Neural cell (in vitro differentiated cells): ENCODE measurements at regions not wholly inside any gene's neighbourhood (a gene's known extent, or its start where the extent isn't known, plus 50 kb on each side); places are given as distances from the start of the nearest gene placed in this dataset.

Experiments
- H2AFZ ChIP-seq: fragments of 200-600, 300-800 bp; sonication (generic), shearing (Covaris generic); 2 replicates; pipeline ENCODE4 v1.6.0; 2014; ENCODE audit warnings: low read depth, mild to moderate bottlenecking, antibody characterized with exemption, low read length, moderate library complexity
- H3F3A ChIP-seq: fragments of 200-600 bp; shearing (Covaris generic); 2 replicates; pipeline ENCODE4 v1.6.1; 2016; ENCODE audit warnings: mild to moderate bottlenecking, moderate library complexity, mixed read lengths, antibody characterized with exemption, low read length; ENCODE audit not compliant: insufficient read depth, poor library complexity, severe bottlenecking
- H3K27ac ChIP-seq: fragments of 200-600, 300-800 bp; sonication (generic), shearing (Covaris generic); 2 replicates; pipeline ENCODE4 v1.5.1; 2014; ENCODE audit warnings: mild to moderate bottlenecking, low read length, moderate library complexity
- H3K27me3 ChIP-seq: fragments of 300-800, 200-600 bp; sonication (generic), shearing (Covaris generic); 2 replicates; pipeline ENCODE4 v1.6.0; 2014; ENCODE audit warnings: mild to moderate bottlenecking, low read depth, low read length, moderate library complexity; ENCODE audit not compliant: insufficient read depth
- H3K36me3 ChIP-seq: fragments of 300-800, 200-600 bp; sonication (generic), shearing (Covaris generic); 2 replicates; pipeline ENCODE4 v1.5.1; 2014; ENCODE audit warnings: mild to moderate bottlenecking, antibody characterized with exemption, low read length, moderate library complexity; ENCODE audit not compliant: insufficient read depth
- H3K4me2 ChIP-seq: fragments of 300-800, 200-600 bp; sonication (generic), shearing (Covaris generic); 2 replicates; pipeline ENCODE4 v1.6.0; 2014; ENCODE audit warnings: mild to moderate bottlenecking, low read length
- H3K4me3 ChIP-seq: fragments of 300-800, 200-600 bp; sonication (generic), shearing (Covaris generic); 2 replicates; pipeline ENCODE4 v1.5.1; 2014; ENCODE audit warnings: mild to moderate bottlenecking, low read length, moderate library complexity
- H3K79me2 ChIP-seq: fragments of 200-600 bp; shearing (Covaris generic); replicated peaks from 2 replicates; pipeline ENCODE4 v1.6.0; 2014; ENCODE audit warnings: mild to moderate bottlenecking, low read length, moderate library complexity; ENCODE audit not compliant: insufficient read depth
- H3K9ac ChIP-seq: fragments of 300-800, 200-600 bp; sonication (generic), shearing (Covaris generic); 2 replicates; pipeline ENCODE4 v1.6.1; 2016; ENCODE audit warnings: mild to moderate bottlenecking, low read length, mixed read lengths
- H3K9me2 ChIP-seq: fragments of 200-600 bp; shearing (Covaris generic); 2 replicates; pipeline ENCODE4 v1.6.1; 2016; ENCODE audit warnings: mild to moderate bottlenecking, low read length, mixed read lengths; ENCODE audit not compliant: insufficient read depth
- H3K9me3 ChIP-seq: fragments of 200-600, 300-800 bp; sonication (generic), shearing (Covaris generic); 2 replicates; pipeline ENCODE4 v1.6.1; 2016; ENCODE audit warnings: mild to moderate bottlenecking, mixed run types, low read length, moderate library complexity, mixed read lengths
- H4K20me1 ChIP-seq: fragments of 200-600 bp; shearing (Covaris generic); 2 replicates; pipeline ENCODE4 v1.6.1; 2016; ENCODE audit warnings: mild to moderate bottlenecking, mixed run types; ENCODE audit not compliant: insufficient read depth
- EP300 ChIP-seq: fragments of 450-650 bp; conservative IDR thresholded peaks from 2 replicates; pipeline ENCODE4 v1.6.1; 2014; ENCODE audit warnings: antibody characterized with exemption, mild to moderate bottlenecking, moderate library complexity; ENCODE audit not compliant: poor library complexity, severe bottlenecking
- EZH2 ChIP-seq: fragments of 200-600, 300-800 bp; shearing (Covaris generic), sonication (generic); IDR thresholded peaks from 2 replicates; pipeline ENCODE4 v1.6.1; 2014; ENCODE audit warnings: antibody characterized with exemption, low read length, borderline replicate concordance, mild to moderate bottlenecking; ENCODE audit not compliant: insufficient read depth, poor library complexity, severe bottlenecking
- MXI1 ChIP-seq: fragments of 450-650 bp; conservative IDR thresholded peaks from 2 replicates; pipeline ENCODE4 v1.6.1; 2014; ENCODE audit warnings: antibody characterized with exemption, mild to moderate bottlenecking; ENCODE audit not compliant: poor library complexity, severe bottlenecking
- POLR2AphosphoS5 ChIP-seq: IDR thresholded peaks from 2 replicates; pipeline ENCODE4 v1.6.1; 2012
- RAD21 ChIP-seq: fragments of 450-650 bp; conservative IDR thresholded peaks from 2 replicates; pipeline ENCODE4 v1.6.1; 2014; ENCODE audit warnings: antibody characterized with exemption, mild to moderate bottlenecking, moderate library complexity
- SMC3 ChIP-seq: fragments of 450-650 bp; conservative IDR thresholded peaks from 2 replicates; pipeline ENCODE4 v1.6.1; 2014; ENCODE audit warnings: antibody characterized with exemption, mild to moderate bottlenecking, moderate library complexity; ENCODE audit not compliant: poor library complexity
- TAF1 ChIP-seq: IDR thresholded peaks from 2 replicates; pipeline ENCODE4 v1.6.1; 2012; ENCODE audit warnings: low read depth
- TF ChIP-seq, protein P1 (sequence below): IDR thresholded peaks from 2 replicates; pipeline ENCODE4 v1.6.1; 2012; ENCODE audit warnings: borderline replicate concordance
- TF ChIP-seq, protein P2 (sequence below): fragments of 450-650 bp; IDR thresholded peaks from 2 replicates; pipeline ENCODE4 v1.5.1; 2014; ENCODE audit warnings: antibody characterized with exemption, mild to moderate bottlenecking, moderate library complexity; ENCODE audit not compliant: poor library complexity, severe bottlenecking

DNA sequence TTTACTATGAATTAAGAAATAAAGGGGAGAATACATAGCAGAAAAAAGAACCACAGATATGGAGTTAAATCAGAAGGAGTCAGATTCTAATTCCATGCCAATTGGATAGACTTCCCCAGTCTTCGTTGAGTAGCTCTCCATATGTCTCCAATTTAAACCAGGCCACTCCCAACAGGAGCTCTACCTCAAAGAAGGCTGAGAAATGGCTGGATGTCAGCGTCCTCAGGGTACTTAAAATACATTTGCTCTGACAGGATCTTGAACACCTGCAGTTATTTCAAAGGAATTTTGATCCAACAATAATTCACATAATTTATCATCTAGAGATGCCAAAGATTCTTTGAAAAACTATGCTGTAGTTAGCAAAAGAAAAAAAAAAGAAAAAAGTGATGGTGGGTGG, 133.9 kb upstream of the FBN2 start:
- Histone ChIP-seq H3F3A (no peaks in the 10 kb centered on the region), H3K27ac (no peak overlapping the region), H4K20me1 (no peaks in the 10 kb centered on the region), H3K36me3 (no peaks in the 10 kb centered on the region), H3K4me3 (no peak overlapping the region), H3K27me3 (peaks cover 29% of the 10 kb centered on the region), H2AFZ (no peak overlapping the region), H3K9ac (no peak overlapping the region), H3K79me2 (no peaks in the 10 kb centered on the region), H3K9me2 (no peaks in the 10 kb centered on the region), H3K9me3 (peaks cover 7% of the 10 kb centered on the region), H3K4me2 (no peak overlapping the region)
- TF ChIP-seq MXI1 = no peak
- TF ChIP-seq, protein P1, sequence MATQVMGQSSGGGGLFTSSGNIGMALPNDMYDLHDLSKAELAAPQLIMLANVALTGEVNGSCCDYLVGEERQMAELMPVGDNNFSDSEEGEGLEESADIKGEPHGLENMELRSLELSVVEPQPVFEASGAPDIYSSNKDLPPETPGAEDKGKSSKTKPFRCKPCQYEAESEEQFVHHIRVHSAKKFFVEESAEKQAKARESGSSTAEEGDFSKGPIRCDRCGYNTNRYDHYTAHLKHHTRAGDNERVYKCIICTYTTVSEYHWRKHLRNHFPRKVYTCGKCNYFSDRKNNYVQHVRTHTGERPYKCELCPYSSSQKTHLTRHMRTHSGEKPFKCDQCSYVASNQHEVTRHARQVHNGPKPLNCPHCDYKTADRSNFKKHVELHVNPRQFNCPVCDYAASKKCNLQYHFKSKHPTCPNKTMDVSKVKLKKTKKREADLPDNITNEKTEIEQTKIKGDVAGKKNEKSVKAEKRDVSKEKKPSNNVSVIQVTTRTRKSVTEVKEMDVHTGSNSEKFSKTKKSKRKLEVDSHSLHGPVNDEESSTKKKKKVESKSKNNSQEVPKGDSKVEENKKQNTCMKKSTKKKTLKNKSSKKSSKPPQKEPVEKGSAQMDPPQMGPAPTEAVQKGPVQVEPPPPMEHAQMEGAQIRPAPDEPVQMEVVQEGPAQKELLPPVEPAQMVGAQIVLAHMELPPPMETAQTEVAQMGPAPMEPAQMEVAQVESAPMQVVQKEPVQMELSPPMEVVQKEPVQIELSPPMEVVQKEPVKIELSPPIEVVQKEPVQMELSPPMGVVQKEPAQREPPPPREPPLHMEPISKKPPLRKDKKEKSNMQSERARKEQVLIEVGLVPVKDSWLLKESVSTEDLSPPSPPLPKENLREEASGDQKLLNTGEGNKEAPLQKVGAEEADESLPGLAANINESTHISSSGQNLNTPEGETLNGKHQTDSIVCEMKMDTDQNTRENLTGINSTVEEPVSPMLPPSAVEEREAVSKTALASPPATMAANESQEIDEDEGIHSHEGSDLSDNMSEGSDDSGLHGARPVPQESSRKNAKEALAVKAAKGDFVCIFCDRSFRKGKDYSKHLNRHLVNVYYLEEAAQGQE = no peak
- TF ChIP-seq RAD21 = no peak
- TF ChIP-seq POLR2AphosphoS5 = no peak
- no peak for TF ChIP-seq EZH2

DNA sequence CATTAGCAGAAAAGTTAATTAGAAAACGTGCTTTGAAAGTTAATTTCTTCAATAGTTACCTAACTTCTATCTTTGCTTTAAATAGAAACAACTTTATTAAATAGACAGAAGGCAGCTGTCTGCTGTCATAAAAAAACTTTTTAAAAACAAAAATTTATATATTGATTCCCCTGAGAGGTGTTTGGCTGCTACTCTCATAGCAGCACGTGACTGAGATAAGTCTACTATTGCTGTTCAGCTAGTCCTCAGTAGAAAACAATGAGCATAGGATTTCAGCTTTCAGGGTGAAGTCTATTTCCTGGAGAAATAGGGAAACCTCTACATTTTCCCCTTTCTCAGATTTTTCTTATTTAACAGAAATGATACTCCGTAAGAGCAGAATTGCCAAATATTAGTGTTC, 135.0 kb upstream of the FBN2 start:
- H4K20me1 ChIP-seq = no peaks in the 10 kb centered on the region
- H3K9me3 ChIP-seq = peaks cover 7% of the 10 kb centered on the region
- no peak overlapping the region for H3K27ac ChIP-seq
- no peak overlapping the region for H2AFZ ChIP-seq
- H3K79me2 ChIP-seq = no peaks in the 10 kb centered on the region
- no peak overlapping the region for H3K9ac ChIP-seq
- H3K9me2 ChIP-seq = no peaks in the 10 kb centered on the region
- H3K4me3 ChIP-seq = no peak overlapping the region
- no peaks in the 10 kb centered on the region for H3F3A ChIP-seq
- TF ChIP-seq, protein P2, sequence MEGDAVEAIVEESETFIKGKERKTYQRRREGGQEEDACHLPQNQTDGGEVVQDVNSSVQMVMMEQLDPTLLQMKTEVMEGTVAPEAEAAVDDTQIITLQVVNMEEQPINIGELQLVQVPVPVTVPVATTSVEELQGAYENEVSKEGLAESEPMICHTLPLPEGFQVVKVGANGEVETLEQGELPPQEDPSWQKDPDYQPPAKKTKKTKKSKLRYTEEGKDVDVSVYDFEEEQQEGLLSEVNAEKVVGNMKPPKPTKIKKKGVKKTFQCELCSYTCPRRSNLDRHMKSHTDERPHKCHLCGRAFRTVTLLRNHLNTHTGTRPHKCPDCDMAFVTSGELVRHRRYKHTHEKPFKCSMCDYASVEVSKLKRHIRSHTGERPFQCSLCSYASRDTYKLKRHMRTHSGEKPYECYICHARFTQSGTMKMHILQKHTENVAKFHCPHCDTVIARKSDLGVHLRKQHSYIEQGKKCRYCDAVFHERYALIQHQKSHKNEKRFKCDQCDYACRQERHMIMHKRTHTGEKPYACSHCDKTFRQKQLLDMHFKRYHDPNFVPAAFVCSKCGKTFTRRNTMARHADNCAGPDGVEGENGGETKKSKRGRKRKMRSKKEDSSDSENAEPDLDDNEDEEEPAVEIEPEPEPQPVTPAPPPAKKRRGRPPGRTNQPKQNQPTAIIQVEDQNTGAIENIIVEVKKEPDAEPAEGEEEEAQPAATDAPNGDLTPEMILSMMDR = no peak
- TF ChIP-seq SMC3 (no peak), RAD21 (no peak), EZH2 (no peak), MXI1 (no peak), TAF1 (no peak), POLR2AphosphoS5 (no peak), EP300 (no peak)
- TF ChIP-seq, protein P1 = no peak
- no peak overlapping the region for H3K4me2 ChIP-seq
- H3K36me3 ChIP-seq = no peaks in the 10 kb centered on the region
- peaks cover 29% of the 10 kb centered on the region for H3K27me3 ChIP-seq
